ENCODE measurements at regions not wholly inside any gene's neighbourhood (a gene's known extent, or its start where the extent isn't known, plus 50 kb on each side); places are given as distances from the start of the nearest gene placed in this dataset.
A peak's percentile ranks its signal among the peaks of the same experiment; 100 is the strongest.

- TF ChIP-seq ZKSCAN1 (IDR thresholded peaks at IDR 0.05; ENCODE audit: low read depth, low read length): no peak
- no peak for TF ChIP-seq ELK3 (CRISPR knock-in tag; IDR thresholded peaks at IDR 0.05)
- TF ChIP-seq PRDM10 (IDR thresholded peaks at IDR 0.05; ENCODE audit: partially characterized antibody): no peak
Measured at GRCh38 chr2:134773335-134773734, 54.5 kb upstream of the TMEM163 start (continued).

- intact Hi-C loops (cut with micrococcal nuclease): no loop called here
- TF ChIP-seq ZNF280B (CRISPR knock-in tag; IDR thresholded peaks at IDR 0.05) (no peak), KDM1A (IDR thresholded peaks at IDR 0.05) (peak; percentile 59 to 66; a peak in 2 of 4 replicates), RUNX1 (IDR thresholded peaks at IDR 0.05; ENCODE audit: low read depth) (no peak), PML (IDR thresholded peaks at IDR 0.05; ENCODE audit: low read length) (no peak), HDAC2 (IDR thresholded peaks at IDR 0.05) (no peak), ZKSCAN8 (CRISPR knock-in tag; IDR thresholded peaks at IDR 0.05) (0 out of 2 replicates have a peak, but pooled peaks have one; percentile 32)
Measured at GRCh38 chr2:134773759-134774742, 55.3 kb upstream of the TMEM163 start.

More at GRCh38 chr2:134773759-134774742, 55.3 kb upstream of the TMEM163 start:
- Histone ChIP-seq H2AFZ (ENCODE audit: low read depth, low read length) (no peak overlapping the region), H3K79me2 (ENCODE audit: control insufficient read depth, insufficient read depth, low read length) (no peaks in the 10 kb centered on the region), H3K9ac (ENCODE audit: insufficient read depth in 1 of 2, low read depth in 2 of 2, low read length in 2 of 2) (no peak overlapping the region), H4K20me1 (replicated peaks; ENCODE audit: control insufficient read depth, insufficient read depth, low read length) (no peaks in the 10 kb centered on the region), H3K27ac (ENCODE audit: extremely low read depth, low read depth, low read length) (no peak overlapping the region), H3K9me1 (ENCODE audit: control insufficient read depth, insufficient read depth, low read length) (no peaks in the 10 kb centered on the region), H3K4me2 (ENCODE audit: insufficient read depth, low read length) (no peak overlapping the region), H3K27me3 (ENCODE audit: control insufficient read depth in 2 of 2, insufficient read depth in 2 of 2, low read length in 2 of 2) (no peaks in the 10 kb centered on the region), H3K4me3 (no peak overlapping the region), H3K9me3 (replicated peaks; ENCODE audit: control insufficient read depth, insufficient read depth, low read depth, low read length) (no peaks in the 10 kb centered on the region), H3K4me1 (replicated peaks in 1 of 2; ENCODE audit: control insufficient read depth in 2 of 2, insufficient read depth in 2 of 2, low read length in 2 of 2) (peaks cover 0 to 12% of the 10 kb centered on the region in 2 experiments; a peak in 4 of 5 replicates), H3K36me3 (ENCODE audit: control insufficient read depth, insufficient read depth, low read length) (no peaks in the 10 kb centered on the region)
- peak in 2 of 4 experiments; percentile 23 to 25 for DNase-seq (ENCODE audit: extremely low read depth in 1 of 4, low spot score in 3 of 4)
- in situ Hi-C loops (cut with MboI): no loop called here
- BruUV-seq (replicated peaks): no TSS peak
- ATAC-seq: peak; percentile 61
- ChIA-PET POLR2A (no interaction called here), CTCF (ENCODE audit: low intra/inter-chr PET ratio) (no interaction called here)
- 2% methylated on average over 7 of the region's 7 CpGs for WGBS (ENCODE audit: insufficient coverage, low coverage, missing lambda C conversion rate)
- FAIRE-seq: peak; percentile 51
